ENCODE measurements at regions not wholly inside any gene's neighbourhood (a gene's known extent, or its start where the extent isn't known, plus 50 kb on each side); places are given as distances from the start of the nearest gene placed in this dataset.

DNA sequence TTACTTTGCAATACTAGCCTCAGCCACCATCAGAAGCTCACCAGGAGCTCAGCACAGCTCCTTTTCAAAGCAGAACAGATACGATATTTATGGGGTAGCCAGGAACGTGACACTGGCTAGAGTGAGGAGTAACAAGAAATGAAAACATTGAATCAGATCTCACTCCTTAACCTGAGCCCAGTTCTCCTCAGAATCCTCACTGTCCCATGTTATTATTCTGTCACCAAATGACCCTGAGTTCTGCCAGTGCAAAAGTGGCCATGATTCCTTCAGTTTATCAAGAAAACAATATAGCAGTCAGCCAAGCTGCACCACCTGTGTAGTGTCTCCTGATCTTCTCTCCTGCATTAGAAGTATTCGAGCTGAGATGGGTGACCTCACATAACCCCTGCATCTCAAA is 956.7 kb downstream of the TUSC7 start:
- TF ChIP-seq, protein P1, sequence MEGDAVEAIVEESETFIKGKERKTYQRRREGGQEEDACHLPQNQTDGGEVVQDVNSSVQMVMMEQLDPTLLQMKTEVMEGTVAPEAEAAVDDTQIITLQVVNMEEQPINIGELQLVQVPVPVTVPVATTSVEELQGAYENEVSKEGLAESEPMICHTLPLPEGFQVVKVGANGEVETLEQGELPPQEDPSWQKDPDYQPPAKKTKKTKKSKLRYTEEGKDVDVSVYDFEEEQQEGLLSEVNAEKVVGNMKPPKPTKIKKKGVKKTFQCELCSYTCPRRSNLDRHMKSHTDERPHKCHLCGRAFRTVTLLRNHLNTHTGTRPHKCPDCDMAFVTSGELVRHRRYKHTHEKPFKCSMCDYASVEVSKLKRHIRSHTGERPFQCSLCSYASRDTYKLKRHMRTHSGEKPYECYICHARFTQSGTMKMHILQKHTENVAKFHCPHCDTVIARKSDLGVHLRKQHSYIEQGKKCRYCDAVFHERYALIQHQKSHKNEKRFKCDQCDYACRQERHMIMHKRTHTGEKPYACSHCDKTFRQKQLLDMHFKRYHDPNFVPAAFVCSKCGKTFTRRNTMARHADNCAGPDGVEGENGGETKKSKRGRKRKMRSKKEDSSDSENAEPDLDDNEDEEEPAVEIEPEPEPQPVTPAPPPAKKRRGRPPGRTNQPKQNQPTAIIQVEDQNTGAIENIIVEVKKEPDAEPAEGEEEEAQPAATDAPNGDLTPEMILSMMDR (IDR thresholded peaks at IDR 0.05; ENCODE audit: insufficient read depth in 1 of 2, low read depth in 1 of 2, low read length in 1 of 2, severe bottlenecking in 1 of 2, unreplicated experiment in 1 of 2), result no peak
- H3K4me1 ChIP-seq, result no peaks in the 10 kb centered on the region
- no TSS peak for BruUV-seq (replicated peaks)
- no peaks in the 10 kb centered on the region for H3K36me3 ChIP-seq (ENCODE audit: control insufficient read depth, insufficient read depth, low read length)
- CTCF ChIA-PET, result no interaction called here
- H3K27me3 ChIP-seq (replicated peaks; ENCODE audit: control insufficient read depth, insufficient read depth, low read length), result no peaks in the 10 kb centered on the region
- H3K27ac Mint-ChIP-seq (ENCODE audit: unreplicated experiment), result no peak overlapping the region
- no peaks in the 10 kb centered on the region for H3K4me1 Mint-ChIP-seq (ENCODE audit: low read depth, unreplicated experiment)
- no peak for DNase-seq
- H3K27me3 Mint-ChIP-seq (ENCODE audit: insufficient read depth, unreplicated experiment), result peaks cover 8% of the 10 kb centered on the region
- no peak overlapping the region for H3K4me3 ChIP-seq (ENCODE audit: low read depth, low read length)
- H3K4me3 Mint-ChIP-seq (ENCODE audit: unreplicated experiment), result no peak overlapping the region
- POLR2A ChIA-PET, result no interaction called here
- no peaks in the 10 kb centered on the region for H3K9me3 Mint-ChIP-seq (ENCODE audit: unreplicated experiment)
- no peaks in the 10 kb centered on the region for H3K36me3 Mint-ChIP-seq (ENCODE audit: insufficient read depth, unreplicated experiment)
- intact Hi-C loops (cut with micrococcal nuclease; ENCODE audit: unreplicated experiment), result no loop called here
- no peaks in the 10 kb centered on the region for H3K9me3 ChIP-seq

DNA sequence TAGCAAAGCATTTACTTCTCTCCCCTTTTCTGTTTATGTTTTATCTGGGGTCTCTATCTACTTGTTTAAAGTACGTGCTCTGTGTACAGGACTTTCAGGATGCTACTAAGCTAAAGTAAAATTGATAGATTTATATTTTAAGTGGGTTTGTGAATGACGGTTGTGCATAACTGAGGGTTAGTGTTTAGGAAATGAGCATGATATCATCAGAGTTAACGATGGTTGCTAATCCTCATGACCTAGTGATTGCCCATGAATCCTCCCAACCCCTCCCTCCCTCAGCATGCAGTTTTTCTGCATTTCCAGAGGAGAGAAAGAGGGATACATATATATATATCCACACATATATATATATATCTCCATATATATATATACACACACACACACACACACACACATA is 957.2 kb downstream of the TUSC7 start:
- ChIA-PET POLR2A (no interaction called here), CTCF (no interaction called here)
- TF ChIP-seq, protein P1 (IDR thresholded peaks at IDR 0.05; ENCODE audit: insufficient read depth in 1 of 2, low read depth in 1 of 2, low read length in 1 of 2, severe bottlenecking in 1 of 2, unreplicated experiment in 1 of 2), result no peak
- no TSS peak for BruUV-seq (replicated peaks)
- Mint-ChIP-seq H3K4me1 (ENCODE audit: low read depth, unreplicated experiment) (no peaks in the 10 kb centered on the region), H3K9me3 (ENCODE audit: unreplicated experiment) (no peaks in the 10 kb centered on the region), H3K36me3 (ENCODE audit: insufficient read depth, unreplicated experiment) (no peaks in the 10 kb centered on the region), H3K4me3 (ENCODE audit: unreplicated experiment) (no peak overlapping the region), H3K27me3 (ENCODE audit: insufficient read depth, unreplicated experiment) (peaks cover 8% of the 10 kb centered on the region), H3K27ac (ENCODE audit: unreplicated experiment) (no peak overlapping the region)
- intact Hi-C loops (cut with micrococcal nuclease; ENCODE audit: unreplicated experiment), result no loop called here
- no peaks in the 10 kb centered on the region for H3K27me3 ChIP-seq (replicated peaks; ENCODE audit: control insufficient read depth, insufficient read depth, low read length)
- H3K9me3 ChIP-seq, result no peaks in the 10 kb centered on the region
- DNase-seq, result no peak
- no peaks in the 10 kb centered on the region for H3K36me3 ChIP-seq (ENCODE audit: control insufficient read depth, insufficient read depth, low read length)
- H3K4me3 ChIP-seq (ENCODE audit: low read depth, low read length), result no peak overlapping the region
- H3K4me1 ChIP-seq, result no peaks in the 10 kb centered on the region

DNA sequence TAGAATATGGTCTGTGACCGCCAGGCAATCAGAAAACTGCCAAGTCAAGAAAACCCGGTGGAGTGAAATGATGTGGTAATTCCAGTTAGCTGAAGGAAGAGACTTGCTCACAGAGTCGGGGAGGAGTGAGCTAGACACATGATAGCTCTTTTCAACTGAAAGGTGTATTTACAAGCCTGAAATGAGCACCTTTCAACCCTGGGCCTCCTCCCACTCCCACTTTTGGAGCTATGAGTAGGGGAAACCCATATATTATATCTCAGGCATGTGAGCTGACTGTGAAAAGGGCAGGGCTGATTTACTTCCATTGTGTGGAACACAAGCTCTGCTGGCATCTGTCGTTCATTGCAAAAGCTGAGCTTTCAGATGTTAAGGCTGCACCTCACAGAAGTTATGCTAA is 960.2 kb downstream of the TUSC7 start:
- TF ChIP-seq, protein P1 (IDR thresholded peaks at IDR 0.05; ENCODE audit: insufficient read depth in 1 of 2, low read depth in 1 of 2, low read length in 1 of 2, severe bottlenecking in 1 of 2, unreplicated experiment in 1 of 2), result no peak
- ChIA-PET CTCF (no interaction called here), POLR2A (no interaction called here)
- no peaks in the 10 kb centered on the region for H3K36me3 Mint-ChIP-seq (ENCODE audit: insufficient read depth, unreplicated experiment)
- Histone ChIP-seq H3K4me3 (ENCODE audit: low read depth, low read length) (no peak overlapping the region), H3K4me1 (no peaks in the 10 kb centered on the region), H3K27me3 (replicated peaks; ENCODE audit: control insufficient read depth, insufficient read depth, low read length) (no peaks in the 10 kb centered on the region; the same call in 1 of the 2 replicates), H3K9me3 (no peaks in the 10 kb centered on the region), H3K36me3 (ENCODE audit: control insufficient read depth, insufficient read depth, low read length) (no peaks in the 10 kb centered on the region)
- H3K27me3 Mint-ChIP-seq (ENCODE audit: insufficient read depth, unreplicated experiment), result peaks cover 7% of the 10 kb centered on the region
- intact Hi-C loops (cut with micrococcal nuclease; ENCODE audit: unreplicated experiment), result no loop called here
- no TSS peak for BruUV-seq (replicated peaks)
- DNase-seq, result no peak
- no peaks in the 10 kb centered on the region for H3K9me3 Mint-ChIP-seq (ENCODE audit: unreplicated experiment)
- no peaks in the 10 kb centered on the region for H3K4me1 Mint-ChIP-seq (ENCODE audit: low read depth, unreplicated experiment)
- H3K27ac Mint-ChIP-seq (ENCODE audit: unreplicated experiment), result no peak overlapping the region
- no peak overlapping the region for H3K4me3 Mint-ChIP-seq (ENCODE audit: unreplicated experiment)
